ENCODE measurements at regions not wholly inside any gene's neighbourhood (a gene's known extent, or its start where the extent isn't known, plus 50 kb on each side); places are given as distances from the start of the nearest gene placed in this dataset.

GRCh38 chr10:21176934-21177480 lies 279.9 kb upstream of the NEBL start:
- intact Hi-C loops (cut with micrococcal nuclease; ENCODE audit: unreplicated experiment) (no loop called here), in situ Hi-C loops (cut with MboI) (no loop called here)
- H3K27ac ChIP-seq (ENCODE audit: control insufficient read depth, insufficient read depth), result no peak overlapping the region
- DNase-seq (ENCODE audit: low read depth, low spot score) (no peak), ATAC-seq (no peak), FAIRE-seq (no peak)
- H3K4me1 ChIP-seq (ENCODE audit: control insufficient read depth, insufficient read depth, low read length), result no peaks in the 10 kb centered on the region
- H2AFZ ChIP-seq (ENCODE audit: control insufficient read depth, low read depth, low read length), result no peak overlapping the region
- H3K9me3 ChIP-seq (replicated peaks; ENCODE audit: control insufficient read depth, insufficient read depth, low read length), result no peaks in the 10 kb centered on the region
- no peak overlapping the region for H3K9ac ChIP-seq (ENCODE audit: control insufficient read depth, insufficient read depth, low read length)
- ChIA-PET POLR2A (no interaction called here), CTCF (no interaction called here), RAD21 (ENCODE audit: unreplicated experiment) (no interaction called here), SMC1A (ENCODE audit: uncharacterized antibody, unreplicated experiment) (no interaction called here)
- BruUV-seq (replicated peaks), result no TSS peak
- no peak overlapping the region for H3K4me3 ChIP-seq
- no peaks in the 10 kb centered on the region for H3K79me2 ChIP-seq (ENCODE audit: control insufficient read depth, insufficient read depth, low read length)
- H3K4me2 ChIP-seq (ENCODE audit: control insufficient read depth, insufficient read depth), result no peak overlapping the region
- TF ChIP-seq NFYA (IDR thresholded peaks at IDR 0.05; ENCODE audit: borderline replicate concordance, low read depth, low read length) (no peak), CHD1 (IDR thresholded peaks at IDR 0.05; ENCODE audit: low read depth, low read length) (no peak), CHD2 (IDR thresholded peaks at IDR 0.05; ENCODE audit: borderline replicate concordance, low read depth, low read length) (no peak), SIX5 (IDR thresholded peaks at IDR 0.05; ENCODE audit: low read depth, low read length, severe bottlenecking) (no peak), NFYB (IDR thresholded peaks at IDR 0.05; ENCODE audit: insufficient read depth, low read depth, low read length) (no peak), SUZ12 (IDR thresholded peaks at IDR 0.05; ENCODE audit: unreplicated experiment) (no peak)
- TF ChIP-seq, protein P1, sequence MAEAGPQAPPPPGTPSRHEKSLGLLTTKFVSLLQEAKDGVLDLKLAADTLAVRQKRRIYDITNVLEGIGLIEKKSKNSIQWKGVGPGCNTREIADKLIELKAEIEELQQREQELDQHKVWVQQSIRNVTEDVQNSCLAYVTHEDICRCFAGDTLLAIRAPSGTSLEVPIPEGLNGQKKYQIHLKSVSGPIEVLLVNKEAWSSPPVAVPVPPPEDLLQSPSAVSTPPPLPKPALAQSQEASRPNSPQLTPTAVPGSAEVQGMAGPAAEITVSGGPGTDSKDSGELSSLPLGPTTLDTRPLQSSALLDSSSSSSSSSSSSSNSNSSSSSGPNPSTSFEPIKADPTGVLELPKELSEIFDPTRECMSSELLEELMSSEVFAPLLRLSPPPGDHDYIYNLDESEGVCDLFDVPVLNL (IDR thresholded peaks at IDR 0.05; ENCODE audit: low read depth, low read length), result no peak
- no peaks in the 10 kb centered on the region for H4K20me1 ChIP-seq (ENCODE audit: control insufficient read depth, insufficient read depth)
- WGBS (ENCODE audit: insufficient coverage, insufficient replicate concordance, low lambda C conversion rate, missing lambda C conversion rate), result 52% methylated on average over 6 of the region's 6 CpGs
- no peaks in the 10 kb centered on the region for H3K36me3 ChIP-seq (ENCODE audit: control insufficient read depth in 2 of 2, insufficient read depth in 2 of 2, low read length in 1 of 2)
- H3K27me3 ChIP-seq (replicated peaks in 1 of 2; ENCODE audit: control insufficient read depth in 2 of 2, insufficient read depth in 2 of 2, low read length in 1 of 2), result peaks cover 2 to 8% of the 10 kb centered on the region in 2 experiments
